Astrocyte of the spinal cord (primary cell): ENCODE measurements at regions not wholly inside any gene's neighbourhood (a gene's known extent, or its start where the extent isn't known, plus 50 kb on each side); places are given as distances from the start of the nearest gene placed in this dataset.

ENCODE experiments used
- DNase-seq: peaks from one replicate; pipeline ENCODE4 v3.0.0; 2011; ENCODE audit warnings: low read depth, low spot score
- H3K4me3 ChIP-seq: 2 replicates; pipeline ENCODE4 v1.5.1; 2011; ENCODE audit warnings: low read depth, mild to moderate bottlenecking, low read length, moderate library complexity
- in situ Hi-C: cut with HindIII; loops from 2 replicates; pipeline ENCODE4 v1.10.0; 2017; ENCODE audit warnings: low sequenced_read_pairs
- TF ChIP-seq, protein P1 (sequence below): IDR thresholded peaks from 2 replicates; pipeline ENCODE4 v1.5.1; 2012; ENCODE audit warnings: low read depth, mild to moderate bottlenecking, low read length, inconsistent platforms

DNA sequence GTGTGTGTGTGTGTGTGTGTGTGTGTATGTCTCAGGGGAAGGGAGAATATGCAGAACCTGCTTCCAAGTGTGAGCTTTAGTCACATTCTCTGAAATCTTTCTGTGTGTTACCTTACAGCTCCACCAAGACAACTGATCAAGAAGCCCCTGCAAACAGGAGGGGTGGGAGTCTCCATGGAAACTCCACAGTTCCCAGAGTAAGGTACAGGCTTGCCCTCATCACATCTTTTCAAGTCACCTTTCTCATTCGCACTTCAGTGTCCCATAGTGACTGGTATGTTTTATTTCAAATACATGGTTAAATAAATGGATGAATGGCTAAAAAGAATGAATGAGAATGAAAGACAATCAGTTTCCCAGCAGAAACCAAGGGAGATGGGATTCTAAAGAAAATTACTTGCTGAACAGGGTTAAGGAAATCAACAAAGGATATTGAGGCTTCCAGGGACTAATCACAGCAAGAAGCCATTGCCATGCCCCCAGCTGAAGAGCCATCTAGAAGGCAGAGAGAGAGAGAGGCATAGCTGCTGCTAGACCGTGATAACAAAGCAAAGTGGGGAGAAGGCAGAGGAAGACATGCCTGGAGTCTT lies 987.2 kb upstream of the CELF4 start:
- in situ Hi-C loops: no loop called here
- TF ChIP-seq, protein P1, sequence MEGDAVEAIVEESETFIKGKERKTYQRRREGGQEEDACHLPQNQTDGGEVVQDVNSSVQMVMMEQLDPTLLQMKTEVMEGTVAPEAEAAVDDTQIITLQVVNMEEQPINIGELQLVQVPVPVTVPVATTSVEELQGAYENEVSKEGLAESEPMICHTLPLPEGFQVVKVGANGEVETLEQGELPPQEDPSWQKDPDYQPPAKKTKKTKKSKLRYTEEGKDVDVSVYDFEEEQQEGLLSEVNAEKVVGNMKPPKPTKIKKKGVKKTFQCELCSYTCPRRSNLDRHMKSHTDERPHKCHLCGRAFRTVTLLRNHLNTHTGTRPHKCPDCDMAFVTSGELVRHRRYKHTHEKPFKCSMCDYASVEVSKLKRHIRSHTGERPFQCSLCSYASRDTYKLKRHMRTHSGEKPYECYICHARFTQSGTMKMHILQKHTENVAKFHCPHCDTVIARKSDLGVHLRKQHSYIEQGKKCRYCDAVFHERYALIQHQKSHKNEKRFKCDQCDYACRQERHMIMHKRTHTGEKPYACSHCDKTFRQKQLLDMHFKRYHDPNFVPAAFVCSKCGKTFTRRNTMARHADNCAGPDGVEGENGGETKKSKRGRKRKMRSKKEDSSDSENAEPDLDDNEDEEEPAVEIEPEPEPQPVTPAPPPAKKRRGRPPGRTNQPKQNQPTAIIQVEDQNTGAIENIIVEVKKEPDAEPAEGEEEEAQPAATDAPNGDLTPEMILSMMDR: no peak
- no peak for DNase-seq
- no peak overlapping the region for H3K4me3 ChIP-seq

DNA sequence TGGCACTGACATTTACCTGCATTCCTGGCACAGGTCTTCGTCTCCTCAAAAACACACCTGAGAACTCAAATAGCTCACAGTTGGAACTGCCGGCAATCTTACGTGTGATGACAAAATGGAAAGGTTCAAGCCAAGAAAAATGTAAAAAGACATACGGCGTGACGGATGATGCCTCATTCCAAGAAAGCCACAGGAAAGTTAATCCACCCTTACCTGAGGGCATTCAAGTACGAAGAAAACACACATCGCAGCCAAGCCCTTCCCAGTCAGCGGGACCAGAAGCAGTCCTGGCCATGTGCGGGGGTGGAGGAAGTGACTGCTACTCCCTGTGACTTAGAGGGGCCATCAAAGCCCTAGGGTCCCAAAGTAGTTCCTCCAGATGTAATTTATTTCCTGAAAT lies 986.3 kb upstream of the CELF4 start:
- no peak for DNase-seq
- H3K4me3 ChIP-seq: no peak overlapping the region
- in situ Hi-C loops: no loop called here
- TF ChIP-seq, protein P1: no peak

DNA sequence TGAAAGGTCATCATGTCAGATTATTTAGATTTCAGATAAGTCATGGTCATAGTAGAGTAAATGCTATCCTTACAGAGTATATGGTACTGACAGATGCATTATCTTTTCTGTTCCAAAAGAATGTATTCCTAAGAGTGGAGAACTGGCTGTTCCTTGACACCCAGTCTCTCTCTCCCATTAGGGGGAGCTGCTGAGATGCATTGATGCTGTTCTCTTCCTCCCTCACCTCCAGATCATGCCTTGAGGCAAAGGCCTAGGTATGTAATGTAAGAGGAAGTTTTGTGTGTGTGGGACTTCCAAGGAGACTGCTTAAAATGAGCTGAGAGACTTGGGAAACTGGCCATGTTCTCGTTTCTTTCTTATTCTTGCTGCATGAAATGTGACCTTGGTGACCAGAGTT lies 979.5 kb upstream of the CELF4 start:
- no peak for DNase-seq
- H3K4me3 ChIP-seq: no peak overlapping the region
- in situ Hi-C loops: no loop called here

DNA sequence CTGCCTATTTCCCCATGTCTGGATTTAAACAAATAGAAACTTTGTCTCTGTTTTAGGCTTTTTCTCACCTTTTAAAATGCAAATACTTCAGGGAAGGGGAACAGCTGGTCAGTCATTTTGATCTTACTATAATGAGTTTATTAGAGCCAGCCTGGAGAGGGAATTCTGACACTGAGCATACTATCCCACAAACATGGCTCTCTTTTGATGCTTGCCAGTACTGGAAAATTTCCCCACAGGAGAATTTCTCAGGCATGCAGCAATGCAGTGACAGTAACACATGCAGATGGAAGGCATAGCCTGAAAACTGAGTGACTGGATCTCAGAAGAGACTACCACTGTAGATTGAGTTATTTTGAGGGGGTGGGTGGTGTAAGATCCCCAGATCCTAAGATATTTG lies 974.3 kb upstream of the CELF4 start:
- in situ Hi-C loops: no loop called here
- TF ChIP-seq, protein P1: no peak
- DNase-seq: no peak
- no peak overlapping the region for H3K4me3 ChIP-seq

More for the DNA sequence above, 979.5 kb upstream of the CELF4 start:
- TF ChIP-seq, protein P1: no peak

DNA sequence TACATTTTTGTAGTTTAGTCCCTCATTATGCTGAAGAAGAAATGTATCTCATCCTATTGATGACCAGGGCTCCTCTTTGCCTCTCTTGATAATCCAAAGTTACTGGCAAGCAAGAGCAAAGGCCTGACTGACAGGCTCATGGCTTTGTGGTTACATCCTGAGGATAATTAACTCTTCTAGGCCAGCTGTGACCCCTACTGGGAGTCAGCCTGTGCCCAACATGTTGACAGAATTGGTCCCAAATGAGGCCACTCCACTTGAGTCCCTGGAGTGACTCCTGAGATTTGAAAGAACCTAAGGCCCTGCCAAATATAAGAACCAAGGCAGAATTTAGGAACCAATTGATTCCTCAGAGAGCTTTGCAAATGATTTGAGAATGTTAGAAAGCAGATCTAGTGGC lies 973.8 kb upstream of the CELF4 start:
- no peak for DNase-seq
- H3K4me3 ChIP-seq: no peak overlapping the region
- TF ChIP-seq, protein P1: no peak
- in situ Hi-C loops: no loop called here

DNA sequence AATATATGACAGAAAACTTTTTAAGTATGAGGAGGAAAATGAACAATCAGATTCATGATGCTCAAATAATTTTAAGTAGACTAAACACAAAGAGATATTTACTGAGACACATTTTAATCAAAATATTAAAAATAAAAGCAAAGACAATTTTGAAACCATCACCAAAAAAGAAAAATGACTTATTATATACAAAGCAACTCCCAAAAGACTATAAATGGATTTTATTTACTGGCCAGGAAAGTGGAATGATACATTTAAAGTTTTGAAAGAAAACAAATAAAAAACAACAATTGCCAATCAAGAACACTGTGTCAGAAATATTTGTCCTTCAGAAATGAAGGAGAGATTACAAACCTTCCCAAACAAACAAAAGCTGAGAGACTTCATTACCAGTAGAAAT lies 968.5 kb upstream of the CELF4 start:
- in situ Hi-C loops: no loop called here
- DNase-seq: no peak
- H3K4me3 ChIP-seq: no peak overlapping the region
- TF ChIP-seq, protein P1: no peak

DNA sequence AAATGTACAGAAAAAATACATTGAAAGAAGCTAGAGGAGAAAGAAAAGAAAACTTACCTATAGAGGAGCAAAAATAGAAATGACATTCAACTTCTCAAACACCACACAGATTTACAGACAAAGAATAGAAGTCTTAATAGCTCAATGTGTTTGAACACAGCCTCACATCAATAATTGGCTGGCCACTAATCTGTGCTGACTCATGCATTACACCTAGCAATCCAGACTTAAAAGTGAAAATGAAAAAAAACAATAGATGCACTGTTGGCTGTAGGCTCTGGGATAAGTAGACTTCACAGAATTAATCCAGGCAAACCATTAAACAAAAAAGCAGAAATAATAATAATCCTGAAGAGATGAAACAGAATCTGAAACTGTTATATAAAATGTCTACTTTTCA lies 961.3 kb upstream of the CELF4 start:
- TF ChIP-seq, protein P1: no peak

More for the DNA sequence above, 961.3 kb upstream of the CELF4 start:
- DNase-seq: no peak
- in situ Hi-C loops: no loop called here
- no peak overlapping the region for H3K4me3 ChIP-seq
